IMR-90 (cell line): ENCODE measurements at regions not wholly inside any gene's neighbourhood (a gene's known extent, or its start where the extent isn't known, plus 50 kb on each side); places are given as distances from the start of the nearest gene placed in this dataset.

Experiments
- ATAC-seq: fragments of 200-7000 bp; cut with Tn5 transposase; 2 replicates; pipeline ENCODE4 v1.9.1; 2020; ENCODE audit warnings: low read depth, mild to moderate bottlenecking, moderate library complexity
- BruUV-seq: library from RNA; stranded (reverse); fragments of 400-500 nt; replicated peaks from 2 replicates; lab custom pipeline; 2021; lab: Mats Ljungman, UMichigan
- CTCF ChIA-PET: fragments of 300-600 bp; formaldehyde crosslinking; extraction: SDS; loops from one replicate; lab custom pipeline; 2021; ENCODE audit warnings: antibody characterized with exemption; lab: Yijun Ruan, JAX
- POLR2A ChIA-PET: fragments of 300-600 bp; sonication (Branson Sonifier 250); formaldehyde crosslinking; loops from one replicate; lab custom pipeline; 2022; ENCODE audit warnings: antibody characterized with exemption; ENCODE audit not compliant: unreplicated experiment; lab: Charles Lee
- DNase-seq: peaks from one replicate; pipeline ENCODE4 v3.0.0; 2013
- H2AFZ ChIP-seq: replicated peaks from 2 replicates; pipeline ENCODE3; 2013; ENCODE audit warnings: low read length, mild to moderate bottlenecking; ENCODE audit not compliant: poor library complexity
- H2AK5ac ChIP-seq: 2 replicates; pipeline ENCODE4 v1.6.1; 2013; ENCODE audit warnings: low read depth, low read length, inconsistent platforms
- H2AK9ac ChIP-seq: replicated peaks from 2 replicates; pipeline ENCODE3; 2013; ENCODE audit warnings: mild to moderate bottlenecking, low read depth, low read length, moderate library complexity; ENCODE audit not compliant: poor library complexity
- H2BK120ac ChIP-seq: 2 replicates; pipeline ENCODE4 v1.6.1; 2013; ENCODE audit warnings: low read depth, low read length, inconsistent platforms
- H2BK15ac ChIP-seq: 3 replicates; pipeline ENCODE4 v1.6.1; 2013; ENCODE audit warnings: low read depth, low read length, inconsistent platforms
- H2BK20ac ChIP-seq: 2 replicates; pipeline ENCODE4 v1.6.1; 2013; ENCODE audit warnings: low read depth, mild to moderate bottlenecking, inconsistent platforms, low read length, moderate library complexity
- H2BK5ac ChIP-seq: 2 replicates; pipeline ENCODE4 v1.6.1; 2013; ENCODE audit warnings: mild to moderate bottlenecking, low read depth, low read length, inconsistent platforms; ENCODE audit not compliant: poor library complexity, severe bottlenecking
- H3K14ac ChIP-seq: replicated peaks from 2 replicates; pipeline ENCODE4 v1.6.1; 2013; ENCODE audit warnings: low read depth, low read length, inconsistent platforms
- H3K18ac ChIP-seq: 2 replicates; pipeline ENCODE4 v1.6.1; 2013; ENCODE audit warnings: low read depth, low read length, control low read depth
- H3K23ac ChIP-seq: 2 replicates; pipeline ENCODE4 v1.6.1; 2013; ENCODE audit warnings: low read depth, low read length, inconsistent platforms
- H3K27ac ChIP-seq: 2 replicates; pipeline ENCODE4 v1.5.1; 2013; ENCODE audit warnings: mild to moderate bottlenecking, control low read depth, low read length; ENCODE audit not compliant: insufficient read depth
- H3K27me3 ChIP-seq: 2 replicates; pipeline ENCODE4 v1.6.1; 2013; ENCODE audit warnings: low read length; ENCODE audit not compliant: control insufficient read depth, insufficient read depth
- H3K36me3 ChIP-seq: 2 replicates; pipeline ENCODE4 v1.6.1; 2013; ENCODE audit warnings: low read length, mixed read lengths; ENCODE audit not compliant: control insufficient read depth, insufficient read depth
- H3K4ac ChIP-seq: 2 replicates; pipeline ENCODE4 v1.6.1; 2013; ENCODE audit warnings: low read depth, low read length, inconsistent platforms
- H3K4me1 ChIP-seq: 2 replicates; pipeline ENCODE4 v1.6.1; 2013; ENCODE audit warnings: low read length, mixed read lengths; ENCODE audit not compliant: control insufficient read depth, insufficient read depth
- H3K4me2 ChIP-seq: 2 replicates; pipeline ENCODE4 v1.6.1; 2013; ENCODE audit warnings: low read depth, mild to moderate bottlenecking, control low read depth, low read length, moderate library complexity
- H3K4me3 ChIP-seq: 2 replicates; pipeline ENCODE4 v1.5.1; 2013; ENCODE audit warnings: low read depth, mild to moderate bottlenecking, control low read depth, low read length, moderate library complexity; ENCODE audit not compliant: insufficient read depth
- H3K56ac ChIP-seq: 2 replicates; pipeline ENCODE4 v1.6.1; 2013; ENCODE audit warnings: low read length, inconsistent platforms; ENCODE audit not compliant: insufficient read depth; ENCODE audit errors: extremely low read depth
- H3K79me1 ChIP-seq, 2 experiments: 2 replicates each; pipeline ENCODE4 v1.6.1; 2013; ENCODE audit warnings: low read length in 2 of 2, inconsistent platforms in 1 of 2, low read depth in 1 of 2
- H3K9ac ChIP-seq: 2 replicates; pipeline ENCODE4 v1.6.1; 2013; ENCODE audit warnings: low read depth, low read length, control low read depth
- H3K9me1 ChIP-seq: 2 replicates; pipeline ENCODE4 v1.6.1; 2013; ENCODE audit warnings: low read length, inconsistent platforms; ENCODE audit not compliant: insufficient read depth
- H3K9me3 ChIP-seq: 2 replicates; pipeline ENCODE4 v1.6.1; 2013; ENCODE audit warnings: low read length; ENCODE audit not compliant: control insufficient read depth, insufficient read depth
- H4K20me1 ChIP-seq: 2 replicates; pipeline ENCODE4 v1.6.1; 2013; ENCODE audit warnings: low read length, inconsistent platforms; ENCODE audit not compliant: insufficient read depth
- H4K5ac ChIP-seq: 2 replicates; pipeline ENCODE4 v1.6.1; 2013; ENCODE audit warnings: mild to moderate bottlenecking, low read depth, low read length, control low read depth
- H4K8ac ChIP-seq, 2 experiments: 2 replicates each; pipeline ENCODE4 v1.6.1; 2013; ENCODE audit warnings: low read depth in 2 of 2, low read length in 2 of 2, control low read depth in 1 of 2, inconsistent platforms in 1 of 2
- H4K91ac ChIP-seq: 2 replicates; pipeline ENCODE4 v1.6.1; 2013; ENCODE audit warnings: low read depth, low read length, inconsistent platforms; ENCODE audit not compliant: insufficient read depth
- MXI1 ChIP-seq: IDR thresholded peaks from 2 replicates; pipeline ENCODE4 v1.6.1; 2012; ENCODE audit warnings: low read depth, mild to moderate bottlenecking, low read length, moderate library complexity, borderline replicate concordance
- NFE2L2 ChIP-seq: fragments of 150-350 bp; IDR thresholded peaks from 2 replicates; pipeline ENCODE4 v1.6.1; 2016; ENCODE audit warnings: low read depth, mild to moderate bottlenecking, low read length
- POLR2A ChIP-seq: IDR thresholded peaks from 2 replicates; pipeline ENCODE4 v1.6.1; 2012; ENCODE audit warnings: mild to moderate bottlenecking, low read depth, low read length
- WGBS, 2 experiments: methylation state at CpG; one replicate each; pipeline versions ENCODE4 v1.1.5 to v1.1.7; 2013; ENCODE audit warnings: missing lambda C conversion rate in 2 of 2; ENCODE audit not compliant: insufficient read length in 1 of 2; ENCODE audit errors: extremely low coverage in 2 of 2; 5-methylcytosine and 5-hydroxymethylcytosine counted together
- dilution Hi-C: fragments of 300-500 bp; cut with HindIII; formaldehyde crosslinking; loops from one replicate; pipeline ENCODE4 v1.14.3; 2018; ENCODE audit warnings: low sequenced_read_pairs; ENCODE audit not compliant: unreplicated experiment
- in situ Hi-C: fragments of 300-500 bp; cut with MboI; formaldehyde crosslinking; loops from 3 replicates; pipeline ENCODE4 v1.14.3; 2019; ENCODE audit warnings: low sequenced_read_pairs, inconsistent platforms, mixed read lengths
- intact Hi-C: fragments of 100-400 bp; cut with micrococcal nuclease; formaldehyde crosslinking; loops from 2 replicates; pipeline ENCODE4 v1.10.0; 2022

DNA sequence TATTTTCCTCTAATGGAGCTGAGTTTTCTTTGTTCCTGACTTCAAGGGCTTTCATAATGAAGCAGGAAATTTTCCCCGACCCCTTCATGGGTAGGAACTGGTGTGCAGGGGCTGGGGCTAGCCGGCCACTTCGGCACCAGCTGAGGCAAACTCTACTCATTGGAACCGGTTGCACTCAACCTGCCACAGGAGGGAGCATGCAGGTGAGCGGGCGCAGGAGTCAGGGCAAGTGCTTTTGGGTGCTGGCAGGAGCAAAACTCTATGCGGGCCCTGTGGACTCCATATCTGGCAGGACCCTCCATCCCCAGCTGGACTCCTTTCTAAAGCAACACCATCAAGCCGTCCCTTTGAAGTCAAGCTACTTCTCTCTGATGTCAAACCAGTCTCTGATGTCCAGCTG lies 244.2 kb downstream of the EPM2A start:
- no peak overlapping the region for H2AK5ac ChIP-seq
- H3K27me3 ChIP-seq, result no peaks in the 10 kb centered on the region; the same call in 1 of the 2 replicates
- H3K9me3 ChIP-seq, result no peaks in the 10 kb centered on the region
- H3K14ac ChIP-seq, result no peak overlapping the region
- no peak overlapping the region for H2AK9ac ChIP-seq
- CTCF ChIA-PET, result no interaction called here
- no peaks in the 10 kb centered on the region for H3K79me1 ChIP-seq
- POLR2A ChIA-PET, result no interaction called here
- dilution Hi-C loops (no loop called here), in situ Hi-C loops (no loop called here), intact Hi-C loops (no loop called here)
- no peak overlapping the region for H3K9ac ChIP-seq
- H4K5ac ChIP-seq, result no peak overlapping the region
- H2BK15ac ChIP-seq, result no peak overlapping the region
- DNase-seq, result no peak
- H2BK20ac ChIP-seq, result no peak overlapping the region
- ATAC-seq, result no peak
- no peak overlapping the region for H2BK120ac ChIP-seq
- no peak overlapping the region for H3K4me3 ChIP-seq
- TF ChIP-seq NFE2L2, result no peak
- TF ChIP-seq POLR2A, result no peak
- TF ChIP-seq MXI1, result no peak
- no peaks in the 10 kb centered on the region for H3K9me1 ChIP-seq
- no peak overlapping the region for H3K56ac ChIP-seq
- H3K4me2 ChIP-seq, result no peak overlapping the region
- no peak overlapping the region for H3K4ac ChIP-seq
- H2BK5ac ChIP-seq, result no peak overlapping the region
- H4K91ac ChIP-seq, result no peak overlapping the region
- no peak overlapping the region for H3K18ac ChIP-seq
- BruUV-seq, result no TSS peak
- no peak overlapping the region for H4K8ac ChIP-seq
- H3K27ac ChIP-seq, result no peak overlapping the region
- no peaks in the 10 kb centered on the region for H4K20me1 ChIP-seq
- 83% methylated on average over 2 of the region's 8 CpGs; no CpG with 5 or more reads in 1 of the 2 experiments for WGBS, 2 experiments
- H3K23ac ChIP-seq, result no peak overlapping the region
- H2AFZ ChIP-seq, result no peak overlapping the region
- no peaks in the 10 kb centered on the region for H3K36me3 ChIP-seq
- H3K4me1 ChIP-seq, result no peaks in the 10 kb centered on the region
